DOHH2 (cell line): ENCODE measurements at regions not wholly inside any gene's neighbourhood (a gene's known extent, or its start where the extent isn't known, plus 50 kb on each side); places are given as distances from the start of the nearest gene placed in this dataset.

Source experiments
- CTCF ChIP-seq: fragments of 200-600 bp; sonication (generic); IDR thresholded peaks from one replicate; pipeline ENCODE4 v1.5.1; 2014; ENCODE audit warnings: antibody characterized with exemption, mild to moderate bottlenecking, low read depth, low read length; ENCODE audit not compliant: poor library complexity, severe bottlenecking
- EZH2phosphoT487 ChIP-seq: fragments of 200-600 bp; sonication (generic); IDR thresholded peaks from 2 replicates; pipeline ENCODE4 v1.6.1; 2017; ENCODE audit warnings: borderline replicate concordance, mild to moderate bottlenecking, antibody characterized with exemption, low read length, moderate library complexity, mixed read lengths

GRCh38 chr1:200343874-200344273 lies 66.0 kb downstream of the ZNF281 start:
- no peak for TF ChIP-seq CTCF
- TF ChIP-seq EZH2phosphoT487, result no peak
